HUES64 (cell line): ENCODE measurements at regions not wholly inside any gene's neighbourhood (a gene's known extent, or its start where the extent isn't known, plus 50 kb on each side); places are given as distances from the start of the nearest gene placed in this dataset.
"Not testable (repeated sequence)": the region's sequence is repeated elsewhere in the genome, so short reads cannot be mapped to it uniquely, and the experiment has no call there.

Source experiments
- H3K27ac ChIP-seq: 2 replicates; pipeline ENCODE4 v1.7.0; 2013; ENCODE audit warnings: low read depth, low read length, inconsistent platforms
- H3K27me3 ChIP-seq: 2 replicates; pipeline ENCODE4 v1.6.1; 2013; ENCODE audit warnings: mild to moderate bottlenecking, low read length; ENCODE audit not compliant: insufficient read depth
- H3K36me3 ChIP-seq: 2 replicates; pipeline ENCODE4 v1.6.1; 2013; ENCODE audit warnings: mild to moderate bottlenecking, low read length; ENCODE audit not compliant: insufficient read depth
- H3K4me1 ChIP-seq: 2 replicates; pipeline ENCODE4 v1.6.1; 2013; ENCODE audit warnings: mild to moderate bottlenecking, low read length, moderate library complexity; ENCODE audit not compliant: insufficient read depth
- H3K4me3 ChIP-seq: 2 replicates; pipeline ENCODE4 v1.5.1; 2013; ENCODE audit warnings: mild to moderate bottlenecking, low read length, moderate library complexity
- H3K9ac ChIP-seq: 2 replicates; pipeline ENCODE4 v1.6.1; 2013; ENCODE audit warnings: mild to moderate bottlenecking, low read depth, low read length
- H3K9me3 ChIP-seq: 2 replicates; pipeline ENCODE4 v1.6.1; 2013; ENCODE audit warnings: low read depth, low read length; ENCODE audit not compliant: insufficient read depth
- WGBS: fragments of 150-250, 120-280 bp; methylation state at CpG from one replicate; pipeline ENCODE4 v1.1.7; 2013; ENCODE audit warnings: missing lambda C conversion rate; 5-methylcytosine and 5-hydroxymethylcytosine counted together

DNA sequence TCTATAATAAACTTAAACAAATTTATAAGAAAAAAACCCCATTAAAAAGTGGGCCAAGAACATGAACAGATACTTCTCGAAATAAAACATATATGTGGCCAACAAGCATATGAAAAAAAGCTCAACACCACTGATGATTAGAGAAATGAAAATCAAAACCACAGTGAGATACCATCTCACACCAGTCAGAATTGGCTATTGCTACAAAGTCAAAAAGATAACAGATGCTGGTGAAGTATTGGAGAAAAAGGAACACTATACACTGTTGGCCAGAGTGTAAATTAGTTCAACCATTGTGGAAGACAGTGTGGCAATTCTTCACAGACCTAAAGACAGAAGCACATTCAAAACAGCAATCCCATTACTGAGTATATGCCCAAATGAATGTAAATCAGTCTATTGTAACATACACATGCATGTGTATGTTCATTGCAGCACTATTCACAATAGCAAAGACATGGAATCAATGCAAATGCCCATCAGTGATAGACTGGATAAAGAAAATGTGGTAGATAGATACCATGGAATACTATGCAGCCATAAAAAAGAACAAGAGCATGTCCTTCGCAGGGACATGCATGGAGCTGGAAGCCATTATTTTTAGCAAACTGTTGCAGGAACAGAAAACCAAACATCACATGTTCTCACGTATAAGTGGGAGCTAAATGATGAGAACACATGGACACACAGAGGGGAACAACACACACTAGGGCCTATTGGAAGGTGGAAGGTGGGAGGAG is 313.4 kb downstream of the GATA3 start:
- not testable (repeated sequence) for H3K9me3 ChIP-seq, H3K9ac ChIP-seq, H3K4me3 ChIP-seq, H3K36me3 ChIP-seq, H3K4me1 ChIP-seq, H3K27ac ChIP-seq, H3K27me3 ChIP-seq
- 96% methylated on average over 3 of the region's 3 CpGs for WGBS

- Histone ChIP-seq H3K27ac (no peak overlapping the region), H3K4me1 (no peaks in the 10 kb centered on the region), H3K4me3 (no peak overlapping the region), H3K36me3 (no peaks in the 10 kb centered on the region), H3K9me3 (no peaks in the 10 kb centered on the region), H3K27me3 (no peaks in the 10 kb centered on the region), H3K9ac (no peak overlapping the region)
- 82% methylated on average over 6 of the region's 7 CpGs for WGBS
Observed at GRCh38 chr10:8369666-8370065, 315.2 kb downstream of the GATA3 start.

DNA sequence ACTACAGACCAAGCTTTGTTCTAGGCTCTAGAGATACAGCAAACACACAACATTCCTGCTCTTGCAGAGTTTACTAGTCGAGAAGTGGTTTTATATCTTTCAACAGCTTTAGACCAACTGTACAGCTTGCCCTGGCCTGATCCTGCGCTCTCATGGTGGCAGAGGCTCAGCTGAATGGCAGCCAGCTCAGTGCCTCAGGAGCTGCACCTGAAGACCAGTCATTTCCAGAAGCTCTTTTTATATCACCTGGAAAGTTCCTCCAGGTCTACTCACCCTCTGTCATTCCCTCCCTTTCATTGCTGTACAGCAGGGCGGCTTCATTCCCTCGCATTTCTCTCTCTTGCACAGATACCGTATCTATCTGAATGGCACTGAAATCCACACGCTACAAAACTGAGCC is 319.8 kb downstream of the GATA3 start:
- WGBS, result 96% methylated on average over 6 of the region's 6 CpGs
- Histone ChIP-seq H3K27me3 (no peaks in the 10 kb centered on the region), H3K9me3 (no peaks in the 10 kb centered on the region), H3K27ac (no peak overlapping the region), H3K4me3 (no peak overlapping the region), H3K4me1 (peaks cover 16% of the 10 kb centered on the region), H3K9ac (no peak overlapping the region), H3K36me3 (no peaks in the 10 kb centered on the region)

DNA sequence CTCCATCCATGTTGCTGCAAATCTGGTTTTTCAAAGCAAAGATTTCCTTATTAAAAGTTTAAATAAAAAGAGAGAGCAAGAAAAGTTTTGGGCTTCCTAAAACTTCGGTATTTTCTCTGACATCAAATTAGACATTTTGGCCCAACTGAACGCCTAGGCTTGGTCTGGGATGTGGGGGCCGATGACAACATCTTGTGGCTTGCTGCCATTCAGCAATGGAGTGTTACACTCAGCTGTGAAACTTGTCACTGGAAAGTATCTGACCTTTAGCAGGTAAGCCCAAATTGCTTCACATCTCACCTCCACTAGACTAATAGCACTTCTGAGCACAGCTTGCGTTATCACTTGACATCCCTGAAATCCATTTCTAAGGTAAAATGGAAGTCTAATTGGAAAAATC is 320.6 kb downstream of the GATA3 start:
- Histone ChIP-seq H3K9me3 (no peaks in the 10 kb centered on the region), H3K36me3 (no peaks in the 10 kb centered on the region), H3K9ac (no peak overlapping the region), H3K4me3 (no peak overlapping the region), H3K4me1 (peaks cover 16% of the 10 kb centered on the region), H3K27ac (no peak overlapping the region), H3K27me3 (no peaks in the 10 kb centered on the region)
- WGBS, result 91% methylated on average over 4 of the region's 4 CpGs

DNA sequence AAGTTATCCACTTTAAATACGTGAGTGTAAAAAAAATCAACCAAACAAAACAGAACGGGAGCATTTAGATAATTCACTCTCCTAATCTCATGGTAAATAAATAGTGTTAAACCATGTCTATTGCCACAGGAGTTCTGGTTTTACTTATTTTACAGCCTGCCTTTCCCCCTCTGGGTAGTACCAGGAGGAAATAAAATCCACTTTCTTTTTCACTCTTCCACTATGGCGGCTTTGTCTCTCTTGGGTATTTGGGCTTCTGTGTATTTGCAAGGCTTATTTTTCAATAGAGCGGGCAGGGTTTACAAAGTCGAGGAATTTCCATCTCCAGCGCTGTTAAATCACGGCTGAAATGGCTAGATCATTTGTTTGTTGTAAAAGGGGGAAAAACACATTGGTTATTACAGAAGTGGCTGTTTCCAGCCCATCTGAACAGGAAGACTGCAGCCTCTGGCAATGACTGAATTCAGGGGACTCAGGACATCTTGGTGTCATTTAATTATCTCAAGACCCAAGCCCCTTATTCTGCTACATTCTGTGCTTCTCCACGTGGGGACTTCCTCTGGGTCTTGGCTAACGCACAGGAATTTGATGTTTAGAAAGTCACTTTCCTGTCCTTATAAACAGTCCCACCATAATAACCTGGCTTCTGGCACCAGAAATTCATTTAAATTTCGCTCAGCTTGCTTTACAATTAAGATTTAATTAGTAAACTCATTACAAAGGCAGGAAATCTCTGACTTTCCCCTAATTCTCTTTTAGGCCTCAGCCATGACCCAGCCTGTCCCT is 323.9 kb downstream of the GATA3 start:
- Histone ChIP-seq H3K27me3 (no peaks in the 10 kb centered on the region), H3K36me3 (no peaks in the 10 kb centered on the region), H3K4me1 (peaks cover 16% of the 10 kb centered on the region), H3K27ac (no peak overlapping the region), H3K9ac (no peak overlapping the region), H3K9me3 (no peaks in the 10 kb centered on the region), H3K4me3 (no peak overlapping the region)
- WGBS, result 78% methylated on average over 9 of the region's 10 CpGs

DNA sequence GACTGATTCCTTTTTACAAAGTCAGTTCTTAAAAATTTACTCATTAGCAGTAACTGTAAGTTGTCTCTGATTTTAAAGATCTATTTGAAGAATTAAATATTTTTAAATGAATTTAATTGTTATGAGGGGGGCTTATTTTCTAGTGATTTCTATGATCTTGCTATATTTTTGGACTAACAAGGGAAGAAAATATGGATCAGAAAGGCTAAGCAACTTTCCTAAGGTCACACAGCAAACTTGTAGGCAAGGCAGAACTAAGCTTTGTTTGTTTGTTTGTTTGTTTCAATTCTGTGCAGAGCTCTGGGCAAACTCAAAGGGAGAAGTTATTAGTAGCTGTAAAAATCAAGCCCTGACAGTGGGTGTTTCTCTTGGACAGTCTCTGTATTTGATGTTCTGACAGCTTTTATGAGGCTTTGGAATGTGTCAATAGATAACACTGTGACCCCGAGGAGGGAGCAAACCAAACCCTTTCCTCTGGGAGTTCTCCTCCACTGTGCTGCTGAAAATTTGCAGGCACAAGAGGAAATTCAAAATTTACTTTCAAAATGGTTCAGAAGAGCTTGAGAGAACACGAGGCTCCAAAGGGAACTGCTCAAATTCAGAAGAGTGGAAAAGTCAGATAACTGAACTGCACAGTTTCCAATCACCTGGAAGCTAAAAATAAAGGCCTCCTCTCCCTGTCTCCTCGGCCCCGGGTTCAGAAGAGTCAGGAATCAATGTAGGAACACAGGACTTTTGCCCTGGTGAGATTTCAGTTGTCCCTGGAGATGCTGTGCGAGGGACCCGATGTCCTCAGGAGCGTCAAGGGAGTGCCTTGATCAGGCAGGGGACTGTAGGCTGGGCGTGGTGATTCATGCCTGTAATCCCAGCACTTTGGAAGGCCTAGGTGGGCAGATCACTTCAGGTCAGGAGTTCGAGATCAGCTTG is 325.7 kb downstream of the GATA3 start:
- Histone ChIP-seq H3K27ac (no peak overlapping the region), H3K4me1 (peaks cover 16% of the 10 kb centered on the region), H3K36me3 (no peaks in the 10 kb centered on the region), H3K9me3 (no peaks in the 10 kb centered on the region), H3K9ac (no peak overlapping the region), H3K27me3 (no peaks in the 10 kb centered on the region), H3K4me3 (no peak overlapping the region)
- 88% methylated on average over 9 of the region's 9 CpGs for WGBS

DNA sequence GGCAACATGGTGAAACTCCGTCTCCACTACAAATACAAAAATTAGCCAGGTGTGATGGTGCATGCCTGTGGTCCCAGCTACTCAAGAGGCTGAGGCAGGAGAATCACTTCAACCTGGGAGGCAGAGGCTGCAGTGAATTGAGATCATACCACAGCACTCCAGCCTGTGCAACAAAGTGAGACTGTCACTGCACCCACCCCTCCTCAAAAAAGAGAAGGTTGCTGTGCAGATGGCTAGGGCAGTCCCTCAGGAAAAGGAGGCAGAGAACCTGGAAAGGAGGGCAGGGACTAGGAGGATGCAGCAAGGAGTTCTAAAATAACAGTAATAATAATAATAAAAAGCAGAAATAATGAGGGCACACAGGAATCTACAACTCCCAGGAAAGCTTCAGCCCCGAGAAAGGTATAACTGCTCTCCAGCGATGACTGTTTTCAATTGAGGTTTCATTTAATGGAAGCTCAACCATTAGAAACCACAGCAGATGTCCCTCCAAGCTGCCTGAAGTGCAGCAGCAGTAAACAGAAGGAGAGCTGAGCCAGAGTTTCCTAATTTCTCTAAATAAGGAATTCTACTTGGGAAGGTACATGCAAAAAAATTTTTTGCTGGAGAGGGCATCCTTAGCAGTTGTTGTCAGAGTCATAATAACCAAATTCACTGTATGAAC is 326.5 kb downstream of the GATA3 start:
- Histone ChIP-seq H3K27ac (no peak overlapping the region), H3K36me3 (no peaks in the 10 kb centered on the region), H3K9ac (no peak overlapping the region), H3K9me3 (no peaks in the 10 kb centered on the region), H3K4me3 (no peak overlapping the region), H3K4me1 (peaks cover 16% of the 10 kb centered on the region), H3K27me3 (no peaks in the 10 kb centered on the region)
- WGBS, result 95% methylated on average over 3 of the region's 3 CpGs

- Histone ChIP-seq H3K9ac (no peak overlapping the region), H3K27me3 (no peaks in the 10 kb centered on the region), H3K9me3 (no peaks in the 10 kb centered on the region), H3K4me3 (no peak overlapping the region), H3K36me3 (no peaks in the 10 kb centered on the region), H3K4me1 (no peaks in the 10 kb centered on the region), H3K27ac (no peak overlapping the region)
- 96% methylated on average over 8 of the region's 8 CpGs for WGBS
Observed at GRCh38 chr10:8386781-8387180, 332.3 kb downstream of the GATA3 start.

GRCh38 chr10:8389630-8390029 is 335.1 kb downstream of the GATA3 start:
- no peak overlapping the region for H3K4me3 ChIP-seq
- H3K27ac ChIP-seq, result no peak overlapping the region
- no peak overlapping the region for H3K9ac ChIP-seq
- H3K4me1 ChIP-seq, result peaks cover 4% of the 10 kb centered on the region; the same call in 1 of the 2 replicates
- H3K36me3 ChIP-seq, result no peaks in the 10 kb centered on the region
- WGBS, result 91% methylated on average over 1 of the region's 2 CpGs
- H3K27me3 ChIP-seq, result no peaks in the 10 kb centered on the region
- no peaks in the 10 kb centered on the region for H3K9me3 ChIP-seq

DNA sequence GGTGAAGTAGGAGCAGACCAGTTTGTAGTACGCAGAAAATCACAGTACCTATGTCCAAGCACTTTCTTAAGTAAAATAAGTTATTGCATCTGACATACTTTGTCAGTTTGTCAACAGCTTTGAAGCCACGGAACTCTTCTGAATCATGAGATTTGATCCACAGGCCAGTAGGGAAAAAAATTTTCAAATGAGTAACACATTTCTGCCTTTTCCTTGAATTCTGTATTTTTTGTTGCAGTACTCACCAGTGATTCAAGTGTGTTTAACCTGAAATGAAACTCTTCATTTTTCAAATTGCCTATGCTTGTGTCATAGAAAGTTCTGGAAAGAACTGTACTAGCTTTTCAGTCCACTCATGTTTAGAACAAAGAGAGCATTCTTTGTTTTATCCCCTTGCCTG is 337.7 kb downstream of the GATA3 start:
- Histone ChIP-seq H3K4me3 (no peak overlapping the region), H3K4me1 (peaks cover 4% of the 10 kb centered on the region; the same call in 1 of the 2 replicates), H3K36me3 (no peaks in the 10 kb centered on the region), H3K9me3 (no peaks in the 10 kb centered on the region), H3K27ac (no peak overlapping the region), H3K9ac (no peak overlapping the region), H3K27me3 (no peaks in the 10 kb centered on the region)
- 98% methylated on average over 2 of the region's 2 CpGs for WGBS
